K562 (cell line): ENCODE measurements at regions not wholly inside any gene's neighbourhood (a gene's known extent, or its start where the extent isn't known, plus 50 kb on each side); places are given as distances from the start of the nearest gene placed in this dataset.

Experiments
- ATAC-seq: fragments of 200-7000 bp; cut with Tn5 transposase; 3 replicates; pipeline ENCODE4 v1.9.1; 2020; ENCODE audit warnings: moderate library complexity
- BruUV-seq: library from RNA; stranded (reverse); fragments of 400-500 nt; replicated peaks from 2 replicates; lab custom pipeline; 2021; lab: Mats Ljungman, UMichigan
- CTCF ChIA-PET: fragments of 300-600 bp; formaldehyde crosslinking; extraction: SDS; loops from one replicate; lab custom pipeline; 2021; ENCODE audit warnings: low intra/inter-chr PET ratio; lab: Yijun Ruan, JAX
- POLR2A ChIA-PET: fragments of 300-600, 350-650 bp; sonication (Branson Sonifier 250); formaldehyde crosslinking; extraction: SDS; loops from one replicate; lab custom pipeline; 2021; ENCODE audit warnings: antibody characterized with exemption, inconsistent platforms; lab: Yijun Ruan, JAX
- DNase-seq, 4 experiments: peaks; one replicate each; pipeline versions ENCODE4 v3.0.0 to v3.0.0-alpha.2; 2011 to 2018; ENCODE audit warnings: low spot score in 3 of 4, mixed read lengths in 3 of 4; ENCODE audit errors: extremely low read depth in 1 of 4
- FAIRE-seq: peaks from 2 replicates; lab custom pipeline; 2011; peaks lifted over from hg19 to GRCh38; lab: Jason Lieb, UNC
- H2AFZ ChIP-seq: 2 replicates; pipeline ENCODE4 v1.6.0; 2011; ENCODE audit warnings: low read depth, low read length, control low read depth, inconsistent platforms
- H3K27ac ChIP-seq: fragments of 200-600 bp; 3 replicates; pipeline ENCODE4 v1.8.0; 2011; ENCODE audit warnings: low read depth, mild to moderate bottlenecking, control low read depth, inconsistent platforms, low read length, moderate library complexity, mixed read lengths; ENCODE audit errors: extremely low read depth
- H3K27me3 ChIP-seq, 2 experiments: fragments of 300-600 bp in 1 of 2; 2 replicates in 1 of 2; 3 replicates in 1 of 2; pipeline versions ENCODE4 v1.6.0 to v1.8.0; 2011; ENCODE audit warnings: inconsistent platforms in 2 of 2, low read length in 2 of 2, mild to moderate bottlenecking in 1 of 2, mixed read lengths in 1 of 2, moderate library complexity in 1 of 2; ENCODE audit not compliant: control insufficient read depth in 2 of 2, insufficient read depth in 2 of 2
- H3K36me3 ChIP-seq: fragments of 300-600 bp; 3 replicates; pipeline ENCODE4 v1.8.0; 2011; ENCODE audit warnings: mild to moderate bottlenecking, low read length, inconsistent platforms; ENCODE audit not compliant: control insufficient read depth, insufficient read depth
- H3K4me1 ChIP-seq, 2 experiments: fragments of 200-600 bp in 1 of 2; replicated peaks in 1 of 2; 2 replicates in 1 of 2; 3 replicates in 1 of 2; pipeline versions ENCODE4 v1.5.1 to v1.8.0; 2011; ENCODE audit warnings: inconsistent platforms in 2 of 2, low read length in 2 of 2, mild to moderate bottlenecking in 1 of 2, mixed read lengths in 1 of 2, moderate library complexity in 1 of 2; ENCODE audit not compliant: control insufficient read depth in 2 of 2, insufficient read depth in 2 of 2
- H3K4me2 ChIP-seq: 2 replicates; pipeline ENCODE4 v1.6.1; 2011; ENCODE audit warnings: low read length, control low read depth, inconsistent platforms, mixed read lengths; ENCODE audit not compliant: insufficient read depth
- H3K4me3 ChIP-seq: fragments of 200-600 bp; sonication (generic), shearing (Covaris generic); 2 replicates; pipeline ENCODE4 v1.5.1; 2016; ENCODE audit warnings: control low read depth, inconsistent platforms
- H3K79me2 ChIP-seq: fragments of 200-600 bp; 3 replicates; pipeline ENCODE4 v1.8.0; 2011; ENCODE audit warnings: low read length, inconsistent platforms; ENCODE audit not compliant: control insufficient read depth, insufficient read depth
- H3K9ac ChIP-seq, 2 experiments: 2 replicates each; pipeline versions ENCODE4 v1.6.0 to v1.6.1; 2011; ENCODE audit warnings: low read depth in 2 of 2, low read length in 2 of 2, control low read depth in 1 of 2, inconsistent platforms in 1 of 2, mild to moderate bottlenecking in 1 of 2, mixed read lengths in 1 of 2; ENCODE audit not compliant: insufficient read depth in 1 of 2
- H3K9me1 ChIP-seq: one replicate; pipeline ENCODE4 v1.6.0; 2011; ENCODE audit warnings: inconsistent platforms, mild to moderate bottlenecking, low read length, moderate library complexity; ENCODE audit not compliant: control insufficient read depth, insufficient read depth
- H3K9me3 ChIP-seq: replicated peaks from 2 replicates; pipeline ENCODE4 v1.5.1; 2011; ENCODE audit warnings: low read depth, low read length, inconsistent platforms; ENCODE audit not compliant: control insufficient read depth, insufficient read depth
- H4K20me1 ChIP-seq: replicated peaks from 2 replicates; pipeline ENCODE4 v1.6.1; 2011; ENCODE audit warnings: low read length, inconsistent platforms, mixed read lengths; ENCODE audit not compliant: control insufficient read depth, insufficient read depth
- CHD1 ChIP-seq: fragments of 200-600 bp; sonication (generic); IDR thresholded peaks from one replicate; pipeline ENCODE4 v1.6.1; 2012; ENCODE audit warnings: mild to moderate bottlenecking, moderate library complexity, low read length, inconsistent platforms
- ESRRB ChIP-seq: fragments of 250-450 bp; sonication (Bioruptor Pico); IDR thresholded peaks from 2 replicates; pipeline ENCODE4 v1.5.0; 2020; ENCODE audit warnings: mild to moderate bottlenecking, moderate library complexity, borderline replicate concordance
- RBM14 ChIP-seq: fragments of 200-400 bp; formaldehyde crosslinking; IDR thresholded peaks from 2 replicates; pipeline ENCODE4 v1.6.1; 2018; ENCODE audit warnings: low read depth, mild to moderate bottlenecking, low read length, moderate library complexity, borderline replicate concordance; ENCODE audit not compliant: insufficient read depth
- SP1 ChIP-seq: sonication (generic); formaldehyde crosslinking; IDR thresholded peaks from 2 replicates; pipeline ENCODE4 v1.8.1; 2022; ENCODE audit warnings: mild to moderate bottlenecking, missing genetic modification reagents
- WGBS: fragments of 100-300 bp; shearing (Covaris generic); methylation state at CpG from one replicate; pipeline ENCODE4 v1.1.6; 2016; ENCODE audit warnings: low coverage, mixed read lengths; ENCODE audit not compliant: insufficient coverage; ENCODE audit errors: missing lambda C conversion rate; 5-methylcytosine and 5-hydroxymethylcytosine counted together
- in situ Hi-C: fragments of 300-500 bp; cut with MboI; formaldehyde crosslinking; loops from 4 replicates; pipeline ENCODE4 v1.15.0; 2018; ENCODE audit warnings: inconsistent platforms, mixed read lengths
- intact Hi-C: fragments of 100-400 bp; cut with micrococcal nuclease; formaldehyde crosslinking; loops from 2 replicates; pipeline ENCODE4 v1.14.2; 2022
- TF ChIP-seq, protein P1 (sequence below): fragments of 200-400 bp; formaldehyde crosslinking; IDR thresholded peaks from 2 replicates; pipeline ENCODE4 v1.6.1; 2017; ENCODE audit warnings: mild to moderate bottlenecking, low read depth, low read length, moderate library complexity
- TF ChIP-seq, protein P2 (sequence below), 2 experiments: fragments of 450-650 bp; IDR thresholded peaks; 2 replicates each; pipeline ENCODE4 v1.6.1; 2018; ENCODE audit warnings: mild to moderate bottlenecking in 2 of 2, low read depth in 1 of 2; ENCODE audit not compliant: partially characterized antibody in 2 of 2

DNA sequence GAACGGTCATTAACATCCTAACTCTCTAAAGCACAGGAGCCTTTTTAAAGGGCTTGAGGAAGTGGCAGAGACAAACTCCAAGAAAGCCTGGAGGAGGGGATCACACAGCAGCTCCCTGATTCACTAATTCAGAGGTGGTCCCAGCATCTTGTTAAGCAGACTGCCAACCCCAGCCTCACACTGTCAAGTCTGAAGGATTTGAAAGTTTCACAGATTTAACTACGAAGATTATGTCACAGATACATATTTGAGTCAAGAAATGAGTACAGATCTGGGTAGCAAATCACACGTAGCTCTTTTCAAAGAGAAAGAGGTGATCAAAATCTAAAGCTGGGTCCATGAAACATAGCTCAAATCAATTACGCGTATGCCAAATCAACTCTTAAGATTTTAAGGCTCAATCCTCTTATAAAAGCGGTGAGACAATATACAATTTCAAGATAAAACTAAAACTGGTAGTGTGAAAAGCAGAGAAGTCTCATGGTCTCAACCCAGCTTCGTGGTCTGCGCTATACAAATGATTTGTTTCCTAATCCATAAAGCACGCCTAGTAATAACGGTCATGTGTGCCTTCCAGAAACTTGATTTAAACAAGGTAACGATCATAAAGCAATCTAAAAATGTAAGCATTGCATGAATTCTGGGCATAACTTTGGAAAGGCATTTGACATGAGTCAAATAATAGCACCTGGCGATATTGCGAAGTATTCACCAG is 229.9 kb upstream of the MKLN1 start:
- H3K36me3 ChIP-seq, result peaks cover 4% of the 10 kb centered on the region; the same call in 1 of the 3 replicates
- BruUV-seq, result no TSS peak

More for the DNA sequence above, 229.9 kb upstream of the MKLN1 start:
- Histone ChIP-seq H4K20me1 (0 out of 2 replicates have a peak, but pooled peaks cover 3% of the 10 kb centered on the region), H3K27ac (no peak overlapping the region), H3K4me3 (no peak overlapping the region), H3K4me2 (no peak overlapping the region), H3K27me3 (no peaks in the 10 kb centered on the region), H3K4me1 (no peaks in the 10 kb centered on the region), H3K9ac (no peak overlapping the region), H3K9me3 (no peaks in the 10 kb centered on the region), H3K79me2 (no peaks in the 10 kb centered on the region; the same call in 2 of the 3 replicates), H2AFZ (no peak overlapping the region), H3K9me1 (no peaks in the 10 kb centered on the region)
- intact Hi-C loops (no loop called here), in situ Hi-C loops (no loop called here)
- no peak for FAIRE-seq
- TF ChIP-seq CHD1 (no peak), SP1 (no peak), ESRRB (no peak), RBM14 (no peak)
- TF ChIP-seq, protein P1, sequence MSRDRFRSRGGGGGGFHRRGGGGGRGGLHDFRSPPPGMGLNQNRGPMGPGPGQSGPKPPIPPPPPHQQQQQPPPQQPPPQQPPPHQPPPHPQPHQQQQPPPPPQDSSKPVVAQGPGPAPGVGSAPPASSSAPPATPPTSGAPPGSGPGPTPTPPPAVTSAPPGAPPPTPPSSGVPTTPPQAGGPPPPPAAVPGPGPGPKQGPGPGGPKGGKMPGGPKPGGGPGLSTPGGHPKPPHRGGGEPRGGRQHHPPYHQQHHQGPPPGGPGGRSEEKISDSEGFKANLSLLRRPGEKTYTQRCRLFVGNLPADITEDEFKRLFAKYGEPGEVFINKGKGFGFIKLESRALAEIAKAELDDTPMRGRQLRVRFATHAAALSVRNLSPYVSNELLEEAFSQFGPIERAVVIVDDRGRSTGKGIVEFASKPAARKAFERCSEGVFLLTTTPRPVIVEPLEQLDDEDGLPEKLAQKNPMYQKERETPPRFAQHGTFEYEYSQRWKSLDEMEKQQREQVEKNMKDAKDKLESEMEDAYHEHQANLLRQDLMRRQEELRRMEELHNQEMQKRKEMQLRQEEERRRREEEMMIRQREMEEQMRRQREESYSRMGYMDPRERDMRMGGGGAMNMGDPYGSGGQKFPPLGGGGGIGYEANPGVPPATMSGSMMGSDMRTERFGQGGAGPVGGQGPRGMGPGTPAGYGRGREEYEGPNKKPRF, result no peak
- TF ChIP-seq, protein P2, sequence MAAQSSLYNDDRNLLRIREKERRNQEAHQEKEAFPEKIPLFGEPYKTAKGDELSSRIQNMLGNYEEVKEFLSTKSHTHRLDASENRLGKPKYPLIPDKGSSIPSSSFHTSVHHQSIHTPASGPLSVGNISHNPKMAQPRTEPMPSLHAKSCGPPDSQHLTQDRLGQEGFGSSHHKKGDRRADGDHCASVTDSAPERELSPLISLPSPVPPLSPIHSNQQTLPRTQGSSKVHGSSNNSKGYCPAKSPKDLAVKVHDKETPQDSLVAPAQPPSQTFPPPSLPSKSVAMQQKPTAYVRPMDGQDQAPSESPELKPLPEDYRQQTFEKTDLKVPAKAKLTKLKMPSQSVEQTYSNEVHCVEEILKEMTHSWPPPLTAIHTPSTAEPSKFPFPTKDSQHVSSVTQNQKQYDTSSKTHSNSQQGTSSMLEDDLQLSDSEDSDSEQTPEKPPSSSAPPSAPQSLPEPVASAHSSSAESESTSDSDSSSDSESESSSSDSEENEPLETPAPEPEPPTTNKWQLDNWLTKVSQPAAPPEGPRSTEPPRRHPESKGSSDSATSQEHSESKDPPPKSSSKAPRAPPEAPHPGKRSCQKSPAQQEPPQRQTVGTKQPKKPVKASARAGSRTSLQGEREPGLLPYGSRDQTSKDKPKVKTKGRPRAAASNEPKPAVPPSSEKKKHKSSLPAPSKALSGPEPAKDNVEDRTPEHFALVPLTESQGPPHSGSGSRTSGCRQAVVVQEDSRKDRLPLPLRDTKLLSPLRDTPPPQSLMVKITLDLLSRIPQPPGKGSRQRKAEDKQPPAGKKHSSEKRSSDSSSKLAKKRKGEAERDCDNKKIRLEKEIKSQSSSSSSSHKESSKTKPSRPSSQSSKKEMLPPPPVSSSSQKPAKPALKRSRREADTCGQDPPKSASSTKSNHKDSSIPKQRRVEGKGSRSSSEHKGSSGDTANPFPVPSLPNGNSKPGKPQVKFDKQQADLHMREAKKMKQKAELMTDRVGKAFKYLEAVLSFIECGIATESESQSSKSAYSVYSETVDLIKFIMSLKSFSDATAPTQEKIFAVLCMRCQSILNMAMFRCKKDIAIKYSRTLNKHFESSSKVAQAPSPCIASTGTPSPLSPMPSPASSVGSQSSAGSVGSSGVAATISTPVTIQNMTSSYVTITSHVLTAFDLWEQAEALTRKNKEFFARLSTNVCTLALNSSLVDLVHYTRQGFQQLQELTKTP (IDR thresholded peaks at IDR 0.05; ENCODE audit: low read depth in 1 of 2, partially characterized antibody in 2 of 2), result no peak
- ChIA-PET POLR2A (interaction anchor here (1.1 to 1.3 kb wide), 2 partner anchors 9 to 52 kb away, joined by 3 to 4 read pairs; no protein-coding TSS in a partner anchor), CTCF (no interaction called here)
- WGBS, result 67% methylated on average over 13 of the region's 13 CpGs
- no peak for ATAC-seq
- no peak for DNase-seq
